Spleen (tissue), 7 donors: ENCODE measurements at regions not wholly inside any gene's neighbourhood (a gene's known extent, or its start where the extent isn't known, plus 50 kb on each side); places are given as distances from the start of the nearest gene placed in this dataset.

Experiments used
- POLR2A ChIP-seq, 3 donors: fragments of 450-650 bp; IDR thresholded peaks; one replicate each; pipeline ENCODE4 v1.5.1; 2017; ENCODE audit warnings: antibody characterized with exemption in 3 of 3, mild to moderate bottlenecking in 1 of 3
- POLR2AphosphoS5 ChIP-seq, 3 donors: sonication (generic); formaldehyde crosslinking; IDR thresholded peaks; one replicate each; pipeline ENCODE4 v1.5.1; 2017; ENCODE audit warnings: antibody characterized with exemption in 3 of 3
- TF ChIP-seq, protein P1 (sequence below), 11 experiments: fragments of 200-600 bp in 7 of 11; fragments of 450-650 bp in 4 of 11; sonication (generic) in 4 of 11; IDR thresholded peaks in 8 of 11; conservative IDR thresholded peaks in 3 of 11; 1 replicate in 7 of 11; 2 replicates in 4 of 11; pipeline versions ENCODE4 v1.4.0 to v1.8.0; 2016 to 2021; ENCODE audit warnings: antibody characterized with exemption in 11 of 11, inconsistent platforms in 4 of 11, mild to moderate bottlenecking in 1 of 11
- donor health status: DM: no; HTN: no; CAD: no; lungs with moderate emphysema.
- donor health status: DM: no; HTN: no; CAD: no.
- donor health status: DM: no; HTN: no; CAD: no.

DNA sequence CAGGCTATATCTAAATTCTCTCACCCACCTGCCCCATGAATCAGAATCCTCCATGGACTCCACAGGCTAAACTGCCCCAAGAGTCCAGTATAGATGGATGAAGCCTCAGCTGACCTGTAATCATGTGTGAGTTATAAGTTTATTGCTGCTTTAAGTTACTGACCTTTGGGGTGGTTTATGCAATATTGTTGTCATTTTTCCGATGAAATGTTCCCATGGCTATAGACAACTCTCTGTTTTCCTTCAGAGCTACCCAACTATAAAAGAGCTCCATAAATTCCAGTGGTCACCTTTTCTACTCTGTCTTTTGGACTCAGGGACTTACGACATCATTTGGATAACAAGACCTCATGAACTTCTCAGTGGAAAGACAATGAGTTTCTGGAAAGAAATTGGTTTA, 212.1 kb downstream of the BMP2 start:
- TF ChIP-seq POLR2AphosphoS5 (IDR thresholded peaks at IDR 0.05) (no peak), POLR2A (IDR thresholded peaks at IDR 0.05) (no peak)
- TF ChIP-seq, protein P1, sequence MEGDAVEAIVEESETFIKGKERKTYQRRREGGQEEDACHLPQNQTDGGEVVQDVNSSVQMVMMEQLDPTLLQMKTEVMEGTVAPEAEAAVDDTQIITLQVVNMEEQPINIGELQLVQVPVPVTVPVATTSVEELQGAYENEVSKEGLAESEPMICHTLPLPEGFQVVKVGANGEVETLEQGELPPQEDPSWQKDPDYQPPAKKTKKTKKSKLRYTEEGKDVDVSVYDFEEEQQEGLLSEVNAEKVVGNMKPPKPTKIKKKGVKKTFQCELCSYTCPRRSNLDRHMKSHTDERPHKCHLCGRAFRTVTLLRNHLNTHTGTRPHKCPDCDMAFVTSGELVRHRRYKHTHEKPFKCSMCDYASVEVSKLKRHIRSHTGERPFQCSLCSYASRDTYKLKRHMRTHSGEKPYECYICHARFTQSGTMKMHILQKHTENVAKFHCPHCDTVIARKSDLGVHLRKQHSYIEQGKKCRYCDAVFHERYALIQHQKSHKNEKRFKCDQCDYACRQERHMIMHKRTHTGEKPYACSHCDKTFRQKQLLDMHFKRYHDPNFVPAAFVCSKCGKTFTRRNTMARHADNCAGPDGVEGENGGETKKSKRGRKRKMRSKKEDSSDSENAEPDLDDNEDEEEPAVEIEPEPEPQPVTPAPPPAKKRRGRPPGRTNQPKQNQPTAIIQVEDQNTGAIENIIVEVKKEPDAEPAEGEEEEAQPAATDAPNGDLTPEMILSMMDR (IDR thresholded peaks at IDR 0.05 in 8 of 11, conservative IDR thresholded peaks at IDR 0.05 in 3 of 11) = no peak
